K562 (cell line): ENCODE measurements at regions not wholly inside any gene's neighbourhood (a gene's known extent, or its start where the extent isn't known, plus 50 kb on each side); places are given as distances from the start of the nearest gene placed in this dataset.

Experiments used
- FOXK2 ChIP-seq, 2 experiments: fragments of 450-650 bp; IDR thresholded peaks in 1 of 2; conservative IDR thresholded peaks in 1 of 2; 2 replicates each; pipeline ENCODE4 v1.6.1; 2016; ENCODE audit warnings: low read depth in 2 of 2, mild to moderate bottlenecking in 1 of 2
- MCM3 ChIP-seq: fragments of 450-650 bp; IDR thresholded peaks from 2 replicates; pipeline ENCODE4 v1.6.1; 2016
- MYC ChIP-seq, 2 experiments: fragments of 250-450 bp in 1 of 2; sonication (Bioruptor Pico) in 1 of 2; IDR thresholded peaks; 2 replicates each; pipeline versions ENCODE4 v1.5.1 to v1.6.1; 2012 to 2021; ENCODE audit warnings: low read depth in 2 of 2, borderline replicate concordance in 1 of 2, improper control_type of control experiment in 1 of 2, low read length in 1 of 2, mild to moderate bottlenecking in 1 of 2, moderate library complexity in 1 of 2
- ZNF197 ChIP-seq: fragments of 200-800 bp; sonication (Bioruptor generic); IDR thresholded peaks from 2 replicates; pipeline ENCODE4 v1.6.1; 2016; ENCODE audit warnings: low read depth, missing genetic modification characterization, missing compliant biosample characterization
- TF ChIP-seq, protein P1 (sequence below), 2 experiments: fragments of 450-650 bp; formaldehyde crosslinking in 1 of 2; IDR thresholded peaks; 2 replicates each; pipeline versions ENCODE4 v1.4.0 to v1.6.1; 2014 to 2020; ENCODE audit warnings: mild to moderate bottlenecking in 2 of 2, borderline replicate concordance in 1 of 2, low read depth in 1 of 2
- TF ChIP-seq, protein P2 (sequence below): IDR thresholded peaks from 3 replicates; pipeline ENCODE4 v1.6.1; 2011; ENCODE audit warnings: borderline replicate concordance, mild to moderate bottlenecking; ENCODE audit not compliant: insufficient read length, insufficient read depth
- TF ChIP-seq, protein P3 (sequence below): fragments of 250-450 bp; sonication (Bioruptor Pico); IDR thresholded peaks from 2 replicates; pipeline ENCODE4 v1.8.0; 2022; ENCODE audit warnings: inconsistent platforms
- TF ChIP-seq, protein P4 (sequence below): fragments of 450-650 bp; formaldehyde crosslinking; IDR thresholded peaks from 2 replicates; pipeline ENCODE4 v1.4.0; 2020; ENCODE audit warnings: mild to moderate bottlenecking, moderate library complexity
- TF ChIP-seq, protein P5 (sequence below): fragments of 450-650 bp; IDR thresholded peaks from 2 replicates; pipeline ENCODE4 v1.6.1; 2017; ENCODE audit warnings: antibody characterized with exemption

DNA sequence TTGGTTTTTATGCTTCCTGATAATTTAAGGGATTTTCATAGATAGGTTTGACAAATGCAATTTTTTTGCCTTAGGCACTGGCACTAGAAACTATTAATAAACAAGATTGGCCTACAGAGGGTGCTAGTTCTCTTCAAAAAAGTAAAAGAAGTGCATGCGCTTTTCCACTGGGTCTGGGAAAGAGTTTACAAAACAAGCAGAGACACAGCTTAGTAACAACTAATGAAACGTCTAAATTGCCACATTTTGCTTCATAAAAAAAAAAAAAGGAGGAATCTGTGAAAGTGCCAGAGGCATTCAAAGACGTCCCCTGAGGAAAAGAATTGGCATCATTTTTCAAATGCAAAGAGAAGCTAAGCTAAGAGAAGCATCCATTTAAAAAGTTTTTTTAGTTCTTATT is 58.3 kb upstream of the EEA1 start (continued):
- TF ChIP-seq, protein P1, sequence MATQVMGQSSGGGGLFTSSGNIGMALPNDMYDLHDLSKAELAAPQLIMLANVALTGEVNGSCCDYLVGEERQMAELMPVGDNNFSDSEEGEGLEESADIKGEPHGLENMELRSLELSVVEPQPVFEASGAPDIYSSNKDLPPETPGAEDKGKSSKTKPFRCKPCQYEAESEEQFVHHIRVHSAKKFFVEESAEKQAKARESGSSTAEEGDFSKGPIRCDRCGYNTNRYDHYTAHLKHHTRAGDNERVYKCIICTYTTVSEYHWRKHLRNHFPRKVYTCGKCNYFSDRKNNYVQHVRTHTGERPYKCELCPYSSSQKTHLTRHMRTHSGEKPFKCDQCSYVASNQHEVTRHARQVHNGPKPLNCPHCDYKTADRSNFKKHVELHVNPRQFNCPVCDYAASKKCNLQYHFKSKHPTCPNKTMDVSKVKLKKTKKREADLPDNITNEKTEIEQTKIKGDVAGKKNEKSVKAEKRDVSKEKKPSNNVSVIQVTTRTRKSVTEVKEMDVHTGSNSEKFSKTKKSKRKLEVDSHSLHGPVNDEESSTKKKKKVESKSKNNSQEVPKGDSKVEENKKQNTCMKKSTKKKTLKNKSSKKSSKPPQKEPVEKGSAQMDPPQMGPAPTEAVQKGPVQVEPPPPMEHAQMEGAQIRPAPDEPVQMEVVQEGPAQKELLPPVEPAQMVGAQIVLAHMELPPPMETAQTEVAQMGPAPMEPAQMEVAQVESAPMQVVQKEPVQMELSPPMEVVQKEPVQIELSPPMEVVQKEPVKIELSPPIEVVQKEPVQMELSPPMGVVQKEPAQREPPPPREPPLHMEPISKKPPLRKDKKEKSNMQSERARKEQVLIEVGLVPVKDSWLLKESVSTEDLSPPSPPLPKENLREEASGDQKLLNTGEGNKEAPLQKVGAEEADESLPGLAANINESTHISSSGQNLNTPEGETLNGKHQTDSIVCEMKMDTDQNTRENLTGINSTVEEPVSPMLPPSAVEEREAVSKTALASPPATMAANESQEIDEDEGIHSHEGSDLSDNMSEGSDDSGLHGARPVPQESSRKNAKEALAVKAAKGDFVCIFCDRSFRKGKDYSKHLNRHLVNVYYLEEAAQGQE (IDR thresholded peaks at IDR 0.05; ENCODE audit: borderline replicate concordance), result peak; percentile 86
- TF ChIP-seq, protein P1 (CRISPR knock-in tag; IDR thresholded peaks at IDR 0.05; ENCODE audit: low read depth), result no peak
- TF ChIP-seq MCM3 (no peak), ZNF197 (CRISPR knock-in tag) (no peak), MYC (IDR thresholded peaks at IDR 0.05; ENCODE audit: low read depth, low read length) (peak; percentile 48; the same call in 1 of the 2 replicates), MYC (CRISPR knock-in tag; IDR thresholded peaks at IDR 0.05; ENCODE audit: borderline replicate concordance, low read depth) (no peak), FOXK2 (conservative IDR thresholded peaks at IDR 0.05 in 1 of 2, IDR thresholded peaks at IDR 0.05 in 1 of 2; ENCODE audit: low read depth in 2 of 2) (peak; percentile 50 to 72; a peak in 3 of 4 replicates)
- TF ChIP-seq, protein P2, sequence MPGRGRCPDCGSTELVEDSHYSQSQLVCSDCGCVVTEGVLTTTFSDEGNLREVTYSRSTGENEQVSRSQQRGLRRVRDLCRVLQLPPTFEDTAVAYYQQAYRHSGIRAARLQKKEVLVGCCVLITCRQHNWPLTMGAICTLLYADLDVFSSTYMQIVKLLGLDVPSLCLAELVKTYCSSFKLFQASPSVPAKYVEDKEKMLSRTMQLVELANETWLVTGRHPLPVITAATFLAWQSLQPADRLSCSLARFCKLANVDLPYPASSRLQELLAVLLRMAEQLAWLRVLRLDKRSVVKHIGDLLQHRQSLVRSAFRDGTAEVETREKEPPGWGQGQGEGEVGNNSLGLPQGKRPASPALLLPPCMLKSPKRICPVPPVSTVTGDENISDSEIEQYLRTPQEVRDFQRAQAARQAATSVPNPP, result no peak
- TF ChIP-seq, protein P3, sequence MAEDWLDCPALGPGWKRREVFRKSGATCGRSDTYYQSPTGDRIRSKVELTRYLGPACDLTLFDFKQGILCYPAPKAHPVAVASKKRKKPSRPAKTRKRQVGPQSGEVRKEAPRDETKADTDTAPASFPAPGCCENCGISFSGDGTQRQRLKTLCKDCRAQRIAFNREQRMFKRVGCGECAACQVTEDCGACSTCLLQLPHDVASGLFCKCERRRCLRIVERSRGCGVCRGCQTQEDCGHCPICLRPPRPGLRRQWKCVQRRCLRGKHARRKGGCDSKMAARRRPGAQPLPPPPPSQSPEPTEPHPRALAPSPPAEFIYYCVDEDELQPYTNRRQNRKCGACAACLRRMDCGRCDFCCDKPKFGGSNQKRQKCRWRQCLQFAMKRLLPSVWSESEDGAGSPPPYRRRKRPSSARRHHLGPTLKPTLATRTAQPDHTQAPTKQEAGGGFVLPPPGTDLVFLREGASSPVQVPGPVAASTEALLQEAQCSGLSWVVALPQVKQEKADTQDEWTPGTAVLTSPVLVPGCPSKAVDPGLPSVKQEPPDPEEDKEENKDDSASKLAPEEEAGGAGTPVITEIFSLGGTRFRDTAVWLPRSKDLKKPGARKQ (CRISPR knock-in tag), result no peak
- TF ChIP-seq, protein P4, sequence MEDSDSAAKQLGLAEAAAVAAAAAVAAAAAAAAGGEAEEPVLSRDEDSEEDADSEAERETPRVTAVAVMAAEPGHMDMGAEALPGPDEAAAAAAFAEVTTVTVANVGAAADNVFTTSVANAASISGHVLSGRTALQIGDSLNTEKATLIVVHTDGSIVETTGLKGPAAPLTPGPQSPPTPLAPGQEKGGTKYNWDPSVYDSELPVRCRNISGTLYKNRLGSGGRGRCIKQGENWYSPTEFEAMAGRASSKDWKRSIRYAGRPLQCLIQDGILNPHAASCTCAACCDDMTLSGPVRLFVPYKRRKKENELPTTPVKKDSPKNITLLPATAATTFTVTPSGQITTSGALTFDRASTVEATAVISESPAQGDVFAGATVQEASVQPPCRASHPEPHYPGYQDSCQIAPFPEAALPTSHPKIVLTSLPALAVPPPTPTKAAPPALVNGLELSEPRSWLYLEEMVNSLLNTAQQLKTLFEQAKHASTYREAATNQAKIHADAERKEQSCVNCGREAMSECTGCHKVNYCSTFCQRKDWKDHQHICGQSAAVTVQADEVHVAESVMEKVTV, result peak; percentile 78
- TF ChIP-seq, protein P5, sequence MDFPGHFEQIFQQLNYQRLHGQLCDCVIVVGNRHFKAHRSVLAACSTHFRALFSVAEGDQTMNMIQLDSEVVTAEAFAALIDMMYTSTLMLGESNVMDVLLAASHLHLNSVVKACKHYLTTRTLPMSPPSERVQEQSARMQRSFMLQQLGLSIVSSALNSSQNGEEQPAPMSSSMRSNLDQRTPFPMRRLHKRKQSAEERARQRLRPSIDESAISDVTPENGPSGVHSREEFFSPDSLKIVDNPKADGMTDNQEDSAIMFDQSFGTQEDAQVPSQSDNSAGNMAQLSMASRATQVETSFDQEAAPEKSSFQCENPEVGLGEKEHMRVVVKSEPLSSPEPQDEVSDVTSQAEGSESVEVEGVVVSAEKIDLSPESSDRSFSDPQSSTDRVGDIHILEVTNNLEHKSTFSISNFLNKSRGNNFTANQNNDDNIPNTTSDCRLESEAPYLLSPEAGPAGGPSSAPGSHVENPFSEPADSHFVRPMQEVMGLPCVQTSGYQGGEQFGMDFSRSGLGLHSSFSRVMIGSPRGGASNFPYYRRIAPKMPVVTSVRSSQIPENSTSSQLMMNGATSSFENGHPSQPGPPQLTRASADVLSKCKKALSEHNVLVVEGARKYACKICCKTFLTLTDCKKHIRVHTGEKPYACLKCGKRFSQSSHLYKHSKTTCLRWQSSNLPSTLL, result no peak
